A204.1 (cell line): ENCODE measurements at regions not wholly inside any gene's neighbourhood (a gene's known extent, or its start where the extent isn't known, plus 50 kb on each side); places are given as distances from the start of the nearest gene placed in this dataset.

Experiments used
- FAIRE-seq: peaks from 2 replicates; lab custom pipeline; 2012; peaks lifted over from hg19 to GRCh38; lab: Jason Lieb, UNC

- no peak for FAIRE-seq
Observed at GRCh38 chr5:5066276-5067186, 73.6 kb upstream of the ADAMTS16 start.

- FAIRE-seq = no peak
Observed at GRCh38 chr5:5069851-5070250, 70.3 kb upstream of the ADAMTS16 start.

GRCh38 chr5:5071554-5071953 is 68.6 kb upstream of the ADAMTS16 start:
- FAIRE-seq = no peak

GRCh38 chr5:5077236-5077635 is 62.9 kb upstream of the ADAMTS16 start:
- no peak for FAIRE-seq

- FAIRE-seq = no peak
Observed at GRCh38 chr5:5078009-5078897, 61.9 kb upstream of the ADAMTS16 start.

GRCh38 chr5:5079876-5080275 is 60.3 kb upstream of the ADAMTS16 start:
- no peak for FAIRE-seq

GRCh38 chr5:5080790-5081189 is 59.3 kb upstream of the ADAMTS16 start:
- no peak for FAIRE-seq

- FAIRE-seq = no peak
Observed at GRCh38 chr5:5085381-5085780, 54.7 kb upstream of the ADAMTS16 start.

GRCh38 chr5:5089895-5090649 is 50.1 kb upstream of the ADAMTS16 start:
- no peak for FAIRE-seq
